GM21619 (cell line): ENCODE measurements at regions not wholly inside any gene's neighbourhood (a gene's known extent, or its start where the extent isn't known, plus 50 kb on each side); places are given as distances from the start of the nearest gene placed in this dataset.

Experiments
- ATAC-seq: cut with Tn5 transposase; IDR thresholded peaks from one replicate; pipeline ENCODE4 v1.9.1; 2021; ENCODE audit not compliant: unreplicated experiment

- ATAC-seq: no peak
These were observed 1283.2 kb upstream of the NXPH2 start for GRCh38 chr2:140063356-140063755.

DNA sequence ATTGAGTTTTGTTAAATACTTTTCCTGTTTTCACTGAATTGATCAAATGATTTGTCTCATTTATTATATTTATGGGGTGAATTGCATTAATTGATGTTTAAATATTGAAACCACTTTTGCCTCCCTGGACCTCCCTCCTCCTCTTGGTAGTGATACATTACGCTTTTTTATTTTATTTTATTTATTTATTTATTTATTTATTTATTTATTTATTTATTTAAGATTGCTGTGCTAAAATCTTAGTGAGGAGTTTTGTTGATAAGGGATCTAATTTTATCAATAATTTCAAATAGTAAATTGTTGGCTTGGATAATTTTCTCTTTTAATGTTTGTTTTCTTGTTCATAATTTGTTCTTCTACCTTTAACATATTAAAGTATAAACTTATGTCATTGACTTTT is 1281.0 kb upstream of the NXPH2 start:
- no peak for ATAC-seq

GRCh38 chr2:140057928-140058327 is 1277.7 kb upstream of the NXPH2 start:
- ATAC-seq: no peak

DNA sequence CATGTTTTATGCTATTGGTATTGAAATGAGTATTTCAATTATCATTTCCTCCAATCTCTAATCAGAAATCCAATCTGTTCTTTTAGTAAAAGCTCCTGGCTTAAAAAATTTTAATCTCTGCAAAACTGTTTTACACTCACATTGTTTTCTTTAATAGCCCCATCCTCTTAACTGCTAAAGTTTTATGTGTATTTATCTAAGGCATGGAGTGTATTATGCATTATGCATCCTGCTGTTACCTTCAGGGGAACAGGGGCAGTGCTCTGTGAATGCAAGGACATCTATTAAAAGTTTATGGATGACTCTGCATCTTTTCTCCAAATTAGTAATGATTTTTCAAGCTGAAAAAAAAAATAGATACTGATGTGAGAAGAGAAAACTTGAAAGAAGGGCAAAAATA is 1261.6 kb upstream of the NXPH2 start:
- ATAC-seq: no peak

DNA sequence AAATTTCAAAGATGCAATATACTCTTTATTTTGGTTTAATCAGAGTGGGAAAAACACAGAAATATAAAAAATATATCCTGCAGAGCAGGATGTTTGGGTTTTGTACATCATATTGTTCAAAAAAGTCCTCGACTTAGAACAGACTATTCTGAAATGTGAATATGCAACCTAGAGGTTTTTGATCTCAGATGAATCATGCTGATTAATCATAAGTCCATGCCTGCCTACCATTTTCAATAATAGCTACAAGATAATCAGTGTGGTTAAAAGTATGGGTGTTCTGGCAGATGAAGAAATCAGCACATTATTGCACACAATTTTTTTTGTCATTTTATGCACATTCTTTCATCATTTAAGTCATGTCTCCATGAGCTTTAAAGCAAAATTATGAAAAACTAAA is 1261.0 kb upstream of the NXPH2 start:
- no peak for ATAC-seq

- no peak for ATAC-seq
These were observed 1253.4 kb upstream of the NXPH2 start for GRCh38 chr2:140033638-140034037.

- ATAC-seq: no peak
These were observed 1247.8 kb upstream of the NXPH2 start for GRCh38 chr2:140027966-140028365.

DNA sequence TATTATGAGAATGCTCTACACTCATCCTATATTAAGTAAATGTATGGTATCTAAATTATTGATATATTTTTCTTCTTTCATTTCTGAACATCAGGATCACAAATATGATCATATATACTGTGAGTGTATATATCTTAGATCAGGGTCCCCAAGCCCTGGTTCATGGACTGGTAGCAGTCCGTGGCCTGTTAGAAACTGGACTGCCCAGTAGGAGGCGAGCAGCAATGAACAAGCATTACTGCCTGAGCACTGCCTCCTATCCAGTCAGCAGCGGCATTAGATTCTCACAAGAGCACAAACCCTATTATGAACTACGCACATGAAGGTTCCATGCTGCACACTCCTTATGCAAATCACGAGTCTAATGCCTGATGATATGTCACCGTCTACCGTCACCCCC is 1247.1 kb upstream of the NXPH2 start:
- no peak for ATAC-seq

GRCh38 chr2:140023291-140023690 is 1243.1 kb upstream of the NXPH2 start:
- ATAC-seq: no peak

DNA sequence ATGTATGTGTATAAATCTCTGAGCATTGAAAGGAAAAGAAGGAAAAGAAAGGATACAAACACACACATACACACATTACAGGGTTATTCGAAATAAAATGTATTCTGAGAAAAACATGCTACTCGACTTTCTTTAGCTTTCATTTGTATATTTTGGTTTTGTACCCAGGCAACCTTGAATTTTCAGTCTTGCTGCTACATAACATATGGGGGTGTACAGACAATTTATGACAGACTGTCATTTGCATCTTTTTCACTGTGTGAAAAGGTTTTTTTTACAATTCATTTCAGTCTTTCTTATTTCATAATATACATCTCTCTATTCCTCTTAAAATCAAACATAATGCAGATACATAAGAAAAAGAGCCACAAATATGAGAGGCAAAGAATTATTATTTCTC is 1238.4 kb upstream of the NXPH2 start:
- no peak for ATAC-seq

GRCh38 chr2:140014204-140014546 is 1234.0 kb upstream of the NXPH2 start:
- no peak for ATAC-seq

GRCh38 chr2:140013545-140014203 is 1233.5 kb upstream of the NXPH2 start:
- no peak for ATAC-seq

DNA sequence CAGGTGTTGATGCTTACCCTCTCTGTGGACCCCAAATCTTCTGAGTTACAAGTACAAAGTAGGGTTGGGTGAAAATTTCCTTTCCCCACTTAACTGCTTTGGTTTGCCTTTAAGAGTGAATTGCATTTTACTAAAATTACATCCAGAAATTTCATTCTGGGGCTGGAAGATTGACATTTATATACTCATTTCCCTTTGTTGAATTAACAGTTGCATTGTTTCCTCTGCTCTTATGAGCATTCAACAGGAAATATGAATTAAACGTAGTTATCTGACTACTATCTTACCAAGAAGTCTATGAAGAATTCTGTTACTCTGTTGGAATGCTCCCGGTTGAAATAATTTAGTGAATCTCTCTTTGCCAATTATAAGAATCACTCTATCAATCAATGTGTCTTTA is 1231.1 kb upstream of the NXPH2 start:
- ATAC-seq: no peak

DNA sequence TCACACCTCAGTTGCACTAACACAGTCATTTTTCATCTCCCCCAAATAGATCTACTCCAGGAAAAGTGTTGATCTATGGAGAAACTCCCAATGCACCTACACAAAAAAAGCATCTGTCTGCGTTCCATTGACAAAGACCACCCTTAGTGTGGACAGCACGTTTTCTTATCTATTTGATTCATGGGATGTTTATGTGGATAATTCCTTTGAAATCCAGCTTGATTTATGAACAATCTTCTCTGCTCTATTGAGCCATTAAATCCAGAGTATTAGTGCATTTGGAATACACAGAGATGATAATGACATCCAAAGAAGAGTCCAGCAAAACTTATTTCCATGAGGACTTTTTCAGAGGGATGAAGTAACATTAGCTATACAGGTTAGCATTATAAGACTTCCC is 1221.9 kb upstream of the NXPH2 start:
- no peak for ATAC-seq

DNA sequence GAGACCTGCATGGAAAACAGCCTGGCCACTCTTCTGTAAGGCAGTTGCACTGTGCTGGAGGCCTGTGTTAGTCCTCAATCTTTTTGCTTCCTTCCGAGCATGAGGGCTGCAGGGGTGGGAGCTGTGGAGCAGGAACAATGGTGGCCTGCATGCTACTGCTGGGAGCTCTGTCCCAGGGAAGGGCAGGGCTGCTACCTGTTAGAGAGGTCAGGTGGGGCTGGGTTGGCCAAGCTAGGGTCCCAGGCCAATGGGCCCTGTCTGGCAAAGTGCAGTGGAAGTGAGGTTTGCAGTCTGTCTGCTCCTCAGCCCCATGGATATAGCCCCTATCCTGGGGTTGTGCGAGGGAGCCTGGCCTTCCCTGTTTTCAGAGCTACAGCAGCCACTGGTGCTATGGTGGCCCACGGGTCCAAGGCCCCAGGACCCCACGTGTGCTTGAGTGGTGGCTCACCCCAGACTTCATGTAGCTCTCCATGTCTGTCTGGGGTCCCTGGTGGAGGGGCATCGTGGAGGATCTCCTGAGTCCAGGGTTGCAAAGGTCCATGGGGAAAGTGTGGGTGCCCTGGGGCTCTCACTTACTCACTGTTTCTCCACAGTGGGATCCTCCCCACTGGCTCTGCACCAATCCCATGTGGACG is 1212.6 kb upstream of the NXPH2 start:
- no peak for ATAC-seq

GRCh38 chr2:139992078-139992477 is 1211.9 kb upstream of the NXPH2 start:
- ATAC-seq: no peak

GRCh38 chr2:139990646-139991335 is 1210.6 kb upstream of the NXPH2 start:
- ATAC-seq: no peak

DNA sequence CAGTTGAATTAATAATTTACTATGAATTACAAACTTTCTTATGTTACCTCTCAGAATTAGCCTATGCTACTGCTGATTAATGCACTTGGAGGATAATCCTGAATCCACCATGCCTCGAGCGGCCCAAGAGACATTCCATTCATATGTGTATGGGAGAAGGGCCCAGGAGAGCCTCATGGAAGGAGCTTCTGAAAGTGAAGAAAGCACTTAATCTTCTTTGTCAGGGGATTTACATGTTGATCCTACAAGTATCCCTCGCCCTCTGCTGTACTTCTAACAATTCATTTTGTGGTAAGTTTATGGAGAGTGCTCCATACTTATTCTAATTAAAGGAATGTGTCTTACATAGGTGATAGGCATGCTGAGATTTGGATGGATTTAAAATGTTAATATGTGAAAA is 1189.1 kb upstream of the NXPH2 start:
- no peak for ATAC-seq

GRCh38 chr2:139968588-139968987 is 1188.4 kb upstream of the NXPH2 start:
- ATAC-seq: no peak

GRCh38 chr2:139967665-139968064 is 1187.5 kb upstream of the NXPH2 start:
- no peak for ATAC-seq

DNA sequence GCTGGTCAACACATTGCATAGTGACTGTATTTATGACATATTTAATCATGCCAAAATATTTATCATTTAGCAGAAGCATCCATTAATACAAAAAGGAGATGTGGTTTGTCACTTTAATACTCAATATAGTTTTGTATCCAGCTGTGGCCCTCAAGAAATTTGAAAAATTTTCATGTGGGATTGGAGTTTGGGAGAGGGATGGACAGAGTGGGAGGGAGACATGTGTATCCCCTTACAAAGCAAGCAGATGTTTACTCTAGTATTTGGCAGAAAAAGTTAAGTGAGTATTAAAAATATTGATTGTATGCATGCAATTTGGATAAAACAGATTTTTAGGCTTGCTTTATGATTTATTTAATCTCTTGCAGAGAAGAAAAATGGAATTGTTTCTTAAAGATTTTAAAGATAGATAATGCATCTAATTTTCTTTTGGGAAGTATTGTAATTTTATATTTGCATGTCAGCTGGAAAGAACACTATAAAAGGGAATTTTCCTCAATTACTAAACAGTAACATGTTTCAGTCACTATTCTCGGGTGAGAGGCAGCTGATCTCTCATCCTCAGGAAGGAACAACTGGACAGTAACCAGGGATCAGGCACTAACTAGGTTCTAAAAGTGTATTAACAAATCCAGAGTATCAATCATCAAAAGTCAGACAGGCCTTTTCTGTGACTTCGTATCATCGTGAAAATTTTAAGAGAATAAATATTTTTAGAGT is 1184.7 kb upstream of the NXPH2 start:
- ATAC-seq: no peak

DNA sequence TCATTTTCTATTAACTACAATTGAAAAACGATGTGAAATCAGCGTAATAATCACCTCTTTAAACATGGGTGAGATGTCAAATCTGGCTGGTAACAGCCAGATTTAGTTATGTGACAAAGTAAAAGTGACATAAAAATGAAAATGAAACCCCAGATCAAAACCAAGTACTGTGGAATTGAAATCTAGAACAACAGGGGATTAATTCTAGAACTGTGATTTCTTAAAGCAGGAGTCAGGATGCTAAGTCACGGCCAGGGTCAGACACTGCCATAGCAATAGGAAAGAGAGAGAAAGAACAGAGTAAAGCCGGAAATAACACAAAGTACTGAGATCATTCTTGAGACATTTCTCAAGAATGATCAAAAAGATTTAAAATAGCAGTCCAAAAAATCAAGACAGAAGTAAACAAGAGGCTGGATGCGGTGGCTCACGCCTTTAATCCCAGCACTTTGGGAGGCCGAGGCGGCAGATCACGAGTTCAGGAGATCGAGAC is 1183.7 kb upstream of the NXPH2 start:
- no peak for ATAC-seq
